ENCODE measurements at regions not wholly inside any gene's neighbourhood (a gene's known extent, or its start where the extent isn't known, plus 50 kb on each side); places are given as distances from the start of the nearest gene placed in this dataset.
"Not testable (repeated sequence)": the region's sequence is repeated elsewhere in the genome, so short reads cannot be mapped to it uniquely, and the experiment has no call there.

DNA sequence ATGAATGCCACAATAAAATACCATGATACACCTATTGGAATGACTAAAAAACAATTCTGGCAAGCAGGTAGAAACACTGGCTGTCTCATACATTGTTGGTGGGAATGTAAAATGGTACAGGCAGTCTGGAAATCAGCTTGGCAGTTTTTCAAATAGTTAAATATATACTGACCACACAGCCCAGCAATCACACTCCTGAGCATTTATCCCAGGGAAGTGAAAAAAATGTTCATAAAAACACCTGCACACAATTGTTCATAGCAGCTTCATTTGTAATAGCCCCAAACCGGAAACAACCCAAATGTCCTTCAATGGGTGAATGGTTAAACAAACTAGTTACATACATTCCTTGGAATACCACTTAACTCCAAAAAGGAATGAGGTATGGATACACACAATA is 137.2 kb downstream of the TFCP2L1 start:
- DNase-seq (ENCODE audit: low read depth): no peak
- no peak overlapping the region for H3K4me3 ChIP-seq (ENCODE audit: low read depth, low read length)

DNA sequence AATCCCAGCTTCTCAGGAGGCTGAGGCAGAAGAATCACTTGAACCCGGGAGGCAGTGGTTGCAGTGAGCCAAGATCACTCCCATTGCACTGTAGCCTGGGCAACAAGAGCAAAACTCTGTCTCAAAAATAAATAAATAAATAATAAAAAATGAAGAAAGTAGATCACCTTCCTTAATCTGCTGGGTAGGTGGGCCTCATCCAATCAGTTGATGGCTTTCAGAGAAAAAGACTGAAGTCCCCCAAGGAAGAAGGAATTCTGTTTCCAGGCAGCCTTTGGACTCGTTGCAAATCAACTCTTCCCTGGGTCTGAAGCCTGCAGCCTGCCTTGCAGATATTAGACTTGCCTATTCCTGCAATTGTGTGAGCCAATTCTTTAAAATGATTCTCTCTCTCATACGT is 136.5 kb downstream of the TFCP2L1 start:
- H3K4me3 ChIP-seq (ENCODE audit: low read depth, low read length): no peak overlapping the region
- no peak for DNase-seq (ENCODE audit: low read depth)

DNA sequence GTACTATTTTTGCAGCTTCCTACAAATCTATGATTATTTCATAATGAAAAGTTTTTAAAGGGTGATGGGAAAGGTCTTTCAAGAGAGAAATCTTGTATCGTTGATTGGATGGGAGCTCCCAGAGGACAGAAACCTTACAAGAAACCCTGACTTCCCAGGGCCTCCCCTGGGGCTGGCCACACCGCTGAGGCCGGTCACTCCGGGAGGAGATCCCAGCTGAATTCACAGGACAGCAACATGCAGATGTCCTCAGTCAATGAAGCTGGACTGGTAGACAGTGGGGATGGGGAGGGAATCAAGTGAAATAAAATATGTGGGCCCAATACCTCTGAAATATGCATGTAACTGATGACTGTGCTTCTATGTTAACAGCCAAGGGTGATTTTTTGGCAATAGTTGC is 135.6 kb downstream of the TFCP2L1 start:
- H3K4me3 ChIP-seq (ENCODE audit: low read depth, low read length): no peak overlapping the region
- DNase-seq (ENCODE audit: low read depth): no peak

DNA sequence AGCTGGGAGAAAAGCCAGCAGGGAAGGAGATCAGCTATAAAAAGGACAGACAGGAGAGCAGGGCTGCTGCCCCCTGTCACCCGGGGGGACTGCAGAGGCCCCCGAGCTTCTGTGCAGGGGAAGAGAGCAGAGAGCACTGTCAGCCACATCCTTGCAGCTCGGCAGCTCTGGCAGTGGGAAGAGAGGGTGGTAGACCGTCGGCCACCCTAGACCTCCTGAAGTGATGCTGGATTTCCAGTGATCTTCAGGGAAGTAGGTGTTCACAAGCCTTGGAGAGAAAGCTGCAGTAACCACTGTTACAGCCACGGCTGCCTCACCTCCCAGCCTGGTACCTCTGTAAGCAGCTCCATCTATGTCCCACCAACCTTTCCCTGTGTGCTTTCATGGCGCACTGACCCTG is 134.9 kb downstream of the TFCP2L1 start:
- no peak for DNase-seq (ENCODE audit: low read depth)
- no peak overlapping the region for H3K4me3 ChIP-seq (ENCODE audit: low read depth, low read length)

DNA sequence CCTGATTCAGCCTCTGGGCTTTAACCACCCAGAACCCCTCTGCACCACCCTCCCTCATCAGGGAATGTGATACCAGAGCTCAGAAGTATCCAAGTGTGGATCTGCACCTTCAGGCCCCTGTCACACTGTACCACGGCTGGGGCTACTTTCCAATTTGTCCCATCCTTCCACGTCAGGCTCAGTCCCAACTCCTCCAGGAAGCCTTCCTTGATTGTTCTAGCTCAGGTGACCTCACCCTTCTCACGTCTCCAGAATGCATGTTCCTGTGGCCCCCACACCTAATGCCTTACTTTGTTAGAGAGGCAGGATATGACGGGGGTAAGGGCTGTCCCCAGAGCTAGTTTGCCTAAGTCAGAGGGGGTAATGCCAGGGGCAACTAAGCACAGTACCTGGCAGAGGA is 134.3 kb downstream of the TFCP2L1 start:
- H3K4me3 ChIP-seq (ENCODE audit: low read depth, low read length): no peak overlapping the region
- no peak for DNase-seq (ENCODE audit: low read depth)

DNA sequence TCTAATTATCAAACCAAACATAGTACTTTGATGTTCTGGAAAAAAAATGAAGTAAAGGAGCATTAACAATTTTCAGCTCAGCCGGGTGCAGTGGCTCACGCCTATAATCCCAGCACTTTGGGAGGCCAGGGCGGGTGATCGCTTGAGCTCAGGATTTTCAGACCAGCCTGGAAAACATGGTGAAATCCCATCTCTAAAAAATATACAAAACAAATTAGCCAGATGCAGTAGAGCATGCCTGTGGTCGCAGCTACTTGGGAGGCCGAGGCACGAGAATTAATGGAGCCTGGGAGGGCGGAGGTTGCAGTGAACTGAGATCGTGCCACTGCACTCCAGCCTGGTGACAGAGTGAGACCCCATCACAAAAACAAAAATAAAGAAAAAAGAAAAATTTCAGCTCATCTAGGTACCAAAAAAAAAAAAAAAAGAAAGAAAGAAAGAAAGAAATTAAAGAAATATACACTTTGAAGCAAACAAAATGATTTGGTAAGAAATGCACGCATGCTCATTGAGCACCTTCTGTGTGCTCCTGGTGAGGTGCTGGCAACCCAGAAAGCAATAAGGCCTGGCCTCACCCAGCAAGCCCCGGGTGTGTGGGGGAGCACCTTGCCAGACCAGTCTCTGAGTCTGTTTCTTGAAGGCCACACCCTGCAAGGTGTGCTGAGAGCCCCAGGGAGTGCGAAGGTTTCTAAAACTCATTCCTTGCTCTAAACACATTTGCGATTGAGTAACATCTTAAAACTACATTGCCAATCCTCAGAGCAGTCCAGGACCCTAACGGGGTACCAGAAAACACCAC is 133.5 kb downstream of the TFCP2L1 start:
- H3K4me3 ChIP-seq (ENCODE audit: low read depth, low read length): no peak overlapping the region
- no peak for DNase-seq (ENCODE audit: low read depth)

DNA sequence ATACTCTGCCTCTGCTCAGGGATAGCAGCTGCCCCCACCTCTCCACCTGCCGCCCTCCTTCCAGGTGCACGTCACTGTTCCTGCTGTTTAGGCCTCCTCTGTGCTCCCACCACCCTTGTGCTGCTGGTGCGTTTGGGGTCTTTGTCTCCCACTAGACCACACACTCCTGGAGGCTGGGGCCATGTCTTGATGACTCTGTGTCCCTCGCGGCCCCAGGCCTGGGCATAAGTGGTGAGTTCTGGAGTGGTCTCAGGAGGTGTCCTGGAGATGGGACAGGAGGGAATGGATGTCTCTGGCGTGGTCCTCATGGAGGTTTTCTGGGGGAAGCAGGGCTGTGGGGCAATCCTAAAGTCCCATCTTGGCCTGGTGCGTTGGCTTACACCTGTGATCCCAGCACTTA is 132.1 kb downstream of the TFCP2L1 start:
- DNase-seq (ENCODE audit: low read depth): no peak
- no peak overlapping the region for H3K4me3 ChIP-seq (ENCODE audit: low read depth, low read length)

DNA sequence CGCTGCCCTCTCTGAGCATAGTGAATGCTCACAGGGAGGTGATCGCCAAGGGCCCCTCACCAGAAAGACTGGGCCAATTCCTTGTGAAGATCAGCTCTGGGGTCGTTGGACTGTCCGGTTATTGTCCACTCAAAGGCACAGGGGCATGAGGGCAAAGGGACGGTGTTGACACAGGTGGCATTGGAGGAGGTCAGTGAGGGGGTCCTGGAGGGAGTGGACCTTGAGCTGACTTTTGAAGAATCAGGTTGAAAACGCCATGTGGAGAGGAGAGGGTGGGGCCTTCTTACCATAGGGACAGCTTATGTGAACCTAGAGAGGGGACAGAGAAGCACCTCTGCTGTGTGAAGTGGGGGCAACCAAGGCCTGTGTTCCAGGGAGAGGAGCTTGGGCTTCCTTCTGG is 131.5 kb downstream of the TFCP2L1 start:
- H3K4me3 ChIP-seq (ENCODE audit: low read depth, low read length): no peak overlapping the region
- no peak for DNase-seq (ENCODE audit: low read depth)

DNA sequence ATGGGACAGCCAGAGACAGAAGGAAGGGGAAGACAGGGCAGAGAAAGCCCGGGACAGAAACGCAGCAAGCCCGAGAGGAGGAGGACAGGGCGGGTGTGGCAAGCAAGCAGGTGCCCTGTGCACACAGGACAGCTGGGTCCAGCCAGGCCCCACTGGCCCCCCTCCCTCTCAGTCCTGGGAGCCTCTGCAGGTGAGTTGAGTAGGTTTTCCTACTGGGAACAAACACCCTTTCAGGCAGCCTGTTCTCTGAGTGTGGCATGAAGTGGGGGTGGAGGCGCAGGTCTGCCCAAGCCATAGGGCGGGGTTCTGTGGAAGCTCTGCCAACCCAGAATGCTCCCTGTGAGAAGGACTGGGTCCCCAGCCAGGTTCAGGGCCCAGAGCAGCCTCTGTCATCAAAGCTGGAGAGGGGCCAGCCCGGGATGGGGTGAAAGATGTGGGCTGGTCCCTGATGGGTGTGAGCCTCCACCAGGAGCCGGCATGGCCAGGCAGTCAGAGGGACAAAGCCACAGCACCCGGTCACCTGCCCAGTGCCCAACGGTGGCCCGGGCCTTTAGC is 129.4 kb downstream of the TFCP2L1 start:
- no peak for DNase-seq (ENCODE audit: low read depth)
- H3K4me3 ChIP-seq (ENCODE audit: low read depth, low read length): no peak overlapping the region

DNA sequence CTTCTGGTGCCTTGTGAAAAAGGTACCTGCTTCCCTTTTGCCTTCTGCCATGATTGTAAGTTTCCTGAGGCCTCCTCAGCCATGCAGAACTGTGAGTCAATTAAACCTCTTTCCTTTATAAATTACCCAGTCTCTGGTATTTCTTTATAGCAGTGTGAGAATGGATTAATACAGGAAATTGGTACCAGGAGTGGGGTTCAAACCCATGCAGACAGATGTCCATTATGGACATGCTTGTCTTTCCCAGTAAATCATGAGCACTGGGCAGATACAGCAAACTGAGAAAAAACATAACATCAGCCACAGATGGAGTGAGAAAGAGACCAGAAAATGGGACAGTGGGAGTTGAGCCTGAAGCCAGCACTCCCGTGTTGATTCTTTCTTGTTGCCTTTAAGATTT is 127.5 kb downstream of the TFCP2L1 start:
- not testable (repeated sequence) for H3K4me3 ChIP-seq (ENCODE audit: low read depth, low read length); DNase-seq (ENCODE audit: low read depth)

DNA sequence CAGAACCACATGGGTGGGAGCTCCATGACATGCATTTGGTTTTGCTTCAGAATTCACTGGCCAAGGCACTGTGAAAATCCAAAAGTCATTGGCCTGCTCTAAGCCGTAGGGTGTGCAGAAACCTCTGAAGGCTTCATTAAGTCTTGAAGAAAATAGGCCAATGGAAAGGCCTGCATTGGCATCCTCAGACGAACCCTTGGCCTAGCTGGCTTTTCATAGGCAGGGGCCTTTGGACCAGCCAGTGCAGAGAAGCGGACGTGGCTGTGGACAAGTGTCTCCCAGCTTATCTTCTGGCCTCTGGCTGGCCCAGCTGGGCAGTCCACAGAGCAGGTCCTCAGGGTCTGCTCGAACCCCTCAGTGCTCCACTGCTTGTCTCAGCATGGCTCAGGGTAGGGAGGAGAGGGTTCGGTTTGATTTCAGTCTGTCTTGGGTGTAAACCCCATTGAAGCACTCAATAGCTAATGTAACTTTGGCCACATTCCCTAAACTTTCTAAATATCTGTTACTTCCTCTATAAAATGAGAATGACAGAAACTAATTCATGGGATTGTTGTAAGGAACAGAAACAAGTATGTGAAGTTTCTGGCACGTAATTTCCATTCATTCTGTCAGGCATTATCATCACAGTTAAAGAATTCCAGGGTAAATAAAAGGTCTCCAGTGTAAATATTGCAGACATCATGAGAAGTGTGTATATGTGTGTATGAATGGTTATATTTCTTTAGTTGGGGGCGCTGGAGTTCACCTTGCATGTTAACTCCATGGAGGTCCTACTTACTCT is 125.5 kb downstream of the TFCP2L1 start:
- DNase-seq (ENCODE audit: low read depth): no peak
- no peak overlapping the region for H3K4me3 ChIP-seq (ENCODE audit: low read depth, low read length)

DNA sequence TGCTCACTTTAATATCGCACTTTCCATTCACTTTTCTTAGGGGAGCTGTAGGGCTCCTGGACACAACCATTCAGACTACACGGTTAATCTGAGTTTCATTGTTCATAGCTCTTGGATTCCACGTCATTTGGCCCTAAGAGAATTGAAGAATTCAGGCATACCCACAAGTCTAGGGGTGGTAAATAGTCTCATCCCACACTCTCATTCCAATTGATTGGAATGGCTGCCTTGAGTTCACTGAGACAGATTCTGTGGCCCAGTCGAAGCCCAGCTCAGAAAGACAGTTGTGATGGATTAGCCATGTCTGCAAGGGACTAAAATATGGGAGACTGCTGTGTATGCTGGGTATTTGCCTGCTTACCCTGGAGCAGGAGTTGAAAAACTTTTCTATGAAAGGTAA is 124.6 kb downstream of the TFCP2L1 start:
- DNase-seq (ENCODE audit: low read depth): no peak
- no peak overlapping the region for H3K4me3 ChIP-seq (ENCODE audit: low read depth, low read length)

DNA sequence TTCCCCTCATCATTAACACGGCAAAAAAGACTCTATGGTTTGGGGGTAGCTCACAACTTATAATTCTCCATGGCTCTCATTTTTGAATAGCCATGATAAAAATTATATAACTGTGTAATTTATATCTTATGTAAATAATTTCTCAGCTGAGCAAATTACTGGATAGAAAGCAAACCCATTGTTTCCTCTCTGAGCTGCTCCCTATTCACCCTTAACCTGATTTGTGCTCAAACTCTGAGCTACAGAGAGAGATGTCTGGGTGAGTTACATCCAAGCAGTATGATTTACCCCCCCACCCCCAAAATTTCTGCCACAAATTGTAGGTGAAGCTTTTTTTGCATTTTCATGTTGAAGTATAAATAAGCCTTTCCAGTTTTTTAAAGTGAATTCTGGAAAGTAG is 123.7 kb downstream of the TFCP2L1 start:
- no peak for DNase-seq (ENCODE audit: low read depth)
- H3K4me3 ChIP-seq (ENCODE audit: low read depth, low read length): no peak overlapping the region

DNA sequence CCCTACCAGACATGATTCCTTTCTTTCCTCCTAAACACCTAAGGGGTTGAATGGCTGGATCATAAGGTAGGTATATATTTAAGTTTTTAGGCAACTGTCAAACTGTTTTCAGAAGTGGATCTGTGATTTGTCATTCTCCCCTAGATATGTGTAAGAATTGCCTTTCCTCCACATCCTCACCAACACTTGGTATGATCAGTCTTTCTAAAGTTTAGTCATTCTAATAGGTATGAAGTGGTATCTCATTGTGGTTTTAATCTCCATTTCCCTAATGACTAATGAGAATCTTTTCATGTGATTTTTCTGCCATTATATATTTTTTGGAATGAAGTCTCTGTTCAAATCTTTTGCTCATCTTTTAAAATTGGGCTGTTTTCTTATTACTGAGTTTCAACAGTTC is 122.1 kb downstream of the TFCP2L1 start:
- no peak for DNase-seq (ENCODE audit: low read depth)
- no peak overlapping the region for H3K4me3 ChIP-seq (ENCODE audit: low read depth, low read length)

DNA sequence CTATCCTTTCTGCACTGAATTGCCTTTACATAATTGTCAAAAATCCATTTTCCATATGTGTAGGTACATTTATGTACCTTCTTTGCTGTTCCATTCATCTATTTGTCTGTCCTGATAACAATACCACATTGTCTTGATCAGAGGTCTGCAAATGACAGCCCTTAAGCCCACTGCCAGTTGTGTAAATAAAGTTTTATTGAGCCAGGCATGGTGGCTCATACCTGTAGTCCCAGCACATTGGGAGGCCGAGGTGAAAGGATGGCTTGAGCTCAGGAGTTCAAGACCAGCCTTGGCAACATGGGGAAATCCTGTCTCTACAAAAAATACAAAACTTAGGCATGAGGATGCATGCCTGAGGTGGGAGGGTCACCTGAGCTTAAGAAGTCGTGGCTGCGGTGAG is 121.0 kb downstream of the TFCP2L1 start:
- no peak for DNase-seq (ENCODE audit: low read depth)
- no peak overlapping the region for H3K4me3 ChIP-seq (ENCODE audit: low read depth, low read length)

DNA sequence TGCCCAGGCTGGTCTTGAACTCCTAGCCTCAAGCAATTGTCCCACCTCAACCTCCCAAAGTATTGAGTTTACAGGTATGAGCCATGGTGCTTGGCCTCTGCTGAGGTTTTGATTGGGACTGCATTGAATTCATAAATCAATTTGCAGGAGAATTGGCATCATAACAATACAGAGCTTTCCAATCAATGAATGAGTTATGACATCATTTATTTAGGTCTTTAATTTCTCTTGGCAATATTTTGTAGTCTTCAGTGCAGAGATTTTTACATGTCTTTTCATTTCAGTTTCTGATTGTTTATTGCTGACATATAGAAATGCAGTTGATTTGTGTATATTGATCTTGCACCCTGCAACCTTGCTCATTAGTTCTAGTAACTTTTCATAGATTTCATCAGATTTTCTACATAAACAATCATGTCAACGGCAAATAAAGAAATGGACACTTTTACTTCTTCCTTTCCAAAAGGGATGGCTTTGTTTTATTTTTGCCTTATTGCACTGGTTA is 119.9 kb downstream of the TFCP2L1 start:
- no peak for DNase-seq (ENCODE audit: low read depth)
- no peak overlapping the region for H3K4me3 ChIP-seq (ENCODE audit: low read depth, low read length)

Data from skeletal muscle cell (primary cell).